ENCODE measurements at regions not wholly inside any gene's neighbourhood (a gene's known extent, or its start where the extent isn't known, plus 50 kb on each side); places are given as distances from the start of the nearest gene placed in this dataset.

DNA sequence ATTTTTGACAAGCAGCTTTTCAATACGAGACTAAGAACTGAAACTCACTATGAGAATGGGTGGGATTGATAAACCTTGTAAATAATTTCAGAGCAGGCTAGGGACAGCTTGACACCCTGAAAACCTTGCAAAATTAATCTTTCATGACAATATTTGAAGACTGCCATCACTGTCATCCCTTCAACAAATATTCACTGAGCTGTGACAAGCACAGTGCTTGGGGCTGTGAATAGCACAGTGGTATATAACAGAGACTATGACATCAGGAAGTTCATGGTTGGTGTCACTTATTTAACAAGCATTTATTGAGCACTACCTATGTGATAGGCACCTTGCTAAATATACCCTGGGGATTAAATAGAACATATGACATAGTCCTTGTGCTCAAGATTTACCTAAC is 741.0 kb upstream of the RIOK2 start:
- TF ChIP-seq, protein P1, sequence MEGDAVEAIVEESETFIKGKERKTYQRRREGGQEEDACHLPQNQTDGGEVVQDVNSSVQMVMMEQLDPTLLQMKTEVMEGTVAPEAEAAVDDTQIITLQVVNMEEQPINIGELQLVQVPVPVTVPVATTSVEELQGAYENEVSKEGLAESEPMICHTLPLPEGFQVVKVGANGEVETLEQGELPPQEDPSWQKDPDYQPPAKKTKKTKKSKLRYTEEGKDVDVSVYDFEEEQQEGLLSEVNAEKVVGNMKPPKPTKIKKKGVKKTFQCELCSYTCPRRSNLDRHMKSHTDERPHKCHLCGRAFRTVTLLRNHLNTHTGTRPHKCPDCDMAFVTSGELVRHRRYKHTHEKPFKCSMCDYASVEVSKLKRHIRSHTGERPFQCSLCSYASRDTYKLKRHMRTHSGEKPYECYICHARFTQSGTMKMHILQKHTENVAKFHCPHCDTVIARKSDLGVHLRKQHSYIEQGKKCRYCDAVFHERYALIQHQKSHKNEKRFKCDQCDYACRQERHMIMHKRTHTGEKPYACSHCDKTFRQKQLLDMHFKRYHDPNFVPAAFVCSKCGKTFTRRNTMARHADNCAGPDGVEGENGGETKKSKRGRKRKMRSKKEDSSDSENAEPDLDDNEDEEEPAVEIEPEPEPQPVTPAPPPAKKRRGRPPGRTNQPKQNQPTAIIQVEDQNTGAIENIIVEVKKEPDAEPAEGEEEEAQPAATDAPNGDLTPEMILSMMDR (tag by site-specific recombination; IDR thresholded peaks at IDR 0.05): no peak
- TF ChIP-seq ZNF184 (tag by site-specific recombination; IDR thresholded peaks at IDR 0.05) (no peak), ZNF423 (tag by site-specific recombination; IDR thresholded peaks at IDR 0.05) (no peak), ZNF24 (tag by site-specific recombination; IDR thresholded peaks at IDR 0.05) (no peak)
- TF ChIP-seq, protein P2, sequence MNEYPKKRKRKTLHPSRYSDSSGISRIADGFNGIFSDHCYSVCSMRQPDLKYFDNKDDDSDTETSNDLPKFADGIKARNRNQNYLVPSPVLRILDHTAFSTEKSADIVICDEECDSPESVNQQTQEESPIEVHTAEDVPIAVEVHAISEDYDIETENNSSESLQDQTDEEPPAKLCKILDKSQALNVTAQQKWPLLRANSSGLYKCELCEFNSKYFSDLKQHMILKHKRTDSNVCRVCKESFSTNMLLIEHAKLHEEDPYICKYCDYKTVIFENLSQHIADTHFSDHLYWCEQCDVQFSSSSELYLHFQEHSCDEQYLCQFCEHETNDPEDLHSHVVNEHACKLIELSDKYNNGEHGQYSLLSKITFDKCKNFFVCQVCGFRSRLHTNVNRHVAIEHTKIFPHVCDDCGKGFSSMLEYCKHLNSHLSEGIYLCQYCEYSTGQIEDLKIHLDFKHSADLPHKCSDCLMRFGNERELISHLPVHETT (tag by site-specific recombination; IDR thresholded peaks at IDR 0.05): no peak
- TF ChIP-seq, protein P3, sequence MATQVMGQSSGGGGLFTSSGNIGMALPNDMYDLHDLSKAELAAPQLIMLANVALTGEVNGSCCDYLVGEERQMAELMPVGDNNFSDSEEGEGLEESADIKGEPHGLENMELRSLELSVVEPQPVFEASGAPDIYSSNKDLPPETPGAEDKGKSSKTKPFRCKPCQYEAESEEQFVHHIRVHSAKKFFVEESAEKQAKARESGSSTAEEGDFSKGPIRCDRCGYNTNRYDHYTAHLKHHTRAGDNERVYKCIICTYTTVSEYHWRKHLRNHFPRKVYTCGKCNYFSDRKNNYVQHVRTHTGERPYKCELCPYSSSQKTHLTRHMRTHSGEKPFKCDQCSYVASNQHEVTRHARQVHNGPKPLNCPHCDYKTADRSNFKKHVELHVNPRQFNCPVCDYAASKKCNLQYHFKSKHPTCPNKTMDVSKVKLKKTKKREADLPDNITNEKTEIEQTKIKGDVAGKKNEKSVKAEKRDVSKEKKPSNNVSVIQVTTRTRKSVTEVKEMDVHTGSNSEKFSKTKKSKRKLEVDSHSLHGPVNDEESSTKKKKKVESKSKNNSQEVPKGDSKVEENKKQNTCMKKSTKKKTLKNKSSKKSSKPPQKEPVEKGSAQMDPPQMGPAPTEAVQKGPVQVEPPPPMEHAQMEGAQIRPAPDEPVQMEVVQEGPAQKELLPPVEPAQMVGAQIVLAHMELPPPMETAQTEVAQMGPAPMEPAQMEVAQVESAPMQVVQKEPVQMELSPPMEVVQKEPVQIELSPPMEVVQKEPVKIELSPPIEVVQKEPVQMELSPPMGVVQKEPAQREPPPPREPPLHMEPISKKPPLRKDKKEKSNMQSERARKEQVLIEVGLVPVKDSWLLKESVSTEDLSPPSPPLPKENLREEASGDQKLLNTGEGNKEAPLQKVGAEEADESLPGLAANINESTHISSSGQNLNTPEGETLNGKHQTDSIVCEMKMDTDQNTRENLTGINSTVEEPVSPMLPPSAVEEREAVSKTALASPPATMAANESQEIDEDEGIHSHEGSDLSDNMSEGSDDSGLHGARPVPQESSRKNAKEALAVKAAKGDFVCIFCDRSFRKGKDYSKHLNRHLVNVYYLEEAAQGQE (tag by site-specific recombination; IDR thresholded peaks at IDR 0.05): no peak
- TF ChIP-seq, protein P4, sequence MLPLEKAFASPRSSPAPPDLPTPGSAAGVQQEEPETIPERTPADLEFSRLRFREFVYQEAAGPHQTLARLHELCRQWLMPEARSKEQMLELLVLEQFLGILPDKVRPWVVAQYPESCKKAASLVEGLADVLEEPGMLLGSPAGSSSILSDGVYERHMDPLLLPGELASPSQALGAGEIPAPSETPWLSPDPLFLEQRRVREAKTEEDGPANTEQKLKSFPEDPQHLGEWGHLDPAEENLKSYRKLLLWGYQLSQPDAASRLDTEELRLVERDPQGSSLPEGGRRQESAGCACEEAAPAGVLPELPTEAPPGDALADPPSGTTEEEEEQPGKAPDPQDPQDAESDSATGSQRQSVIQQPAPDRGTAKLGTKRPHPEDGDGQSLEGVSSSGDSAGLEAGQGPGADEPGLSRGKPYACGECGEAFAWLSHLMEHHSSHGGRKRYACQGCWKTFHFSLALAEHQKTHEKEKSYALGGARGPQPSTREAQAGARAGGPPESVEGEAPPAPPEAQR (tag by site-specific recombination; IDR thresholded peaks at IDR 0.05): no peak
